CD4-positive, alpha-beta T cell treated with Interferon alpha-2 for 1 hour (primary cell): ENCODE measurements at regions not wholly inside any gene's neighbourhood (a gene's known extent, or its start where the extent isn't known, plus 50 kb on each side); places are given as distances from the start of the nearest gene placed in this dataset.
"Not testable (repeated sequence)": the region's sequence is repeated elsewhere in the genome, so short reads cannot be mapped to it uniquely, and the experiment has no call there.

Experiments used
- DNase-seq, 2 donors: peaks; one replicate each; pipeline ENCODE4 v3.0.0-alpha.2; 2020 to 2022

- no peak for DNase-seq
Observed at GRCh38 chr5:90128551-90128950, 281.0 kb downstream of the CETN3 start.

GRCh38 chr5:90119531-90119971 is 290.0 kb downstream of the CETN3 start:
- DNase-seq: no peak

GRCh38 chr5:90117005-90117404 is 292.6 kb downstream of the CETN3 start:
- no peak for DNase-seq

GRCh38 chr5:90113108-90113507 is 296.4 kb downstream of the CETN3 start:
- no peak for DNase-seq

GRCh38 chr5:90112033-90112692 is 297.4 kb downstream of the CETN3 start:
- DNase-seq: no peak

GRCh38 chr5:90111364-90112032 is 298.1 kb downstream of the CETN3 start:
- DNase-seq: no peak

GRCh38 chr5:90109285-90109684 is 300.3 kb downstream of the CETN3 start:
- no peak for DNase-seq

- DNase-seq: no peak
Observed at GRCh38 chr5:90099099-90099498, 310.5 kb downstream of the CETN3 start.

- no peak for DNase-seq
Observed at GRCh38 chr5:90097082-90097477, 312.5 kb downstream of the CETN3 start.

- no peak for DNase-seq
Observed at GRCh38 chr5:90096415-90097081, 313.0 kb downstream of the CETN3 start.

GRCh38 chr5:90095292-90096060 is 314.1 kb downstream of the CETN3 start:
- no peak for DNase-seq

- no peak for DNase-seq
Observed at GRCh38 chr5:90093751-90094485, 315.6 kb downstream of the CETN3 start.

- no peak for DNase-seq
Observed at GRCh38 chr5:90092734-90093133, 316.8 kb downstream of the CETN3 start.

- DNase-seq: no peak
Observed at GRCh38 chr5:90084342-90084741, 325.2 kb downstream of the CETN3 start.

- DNase-seq: not testable (repeated sequence)
Observed at GRCh38 chr5:90073026-90073570, 336.5 kb downstream of the CETN3 start.

GRCh38 chr5:90071656-90072055 is 337.9 kb downstream of the CETN3 start:
- DNase-seq: no peak

GRCh38 chr5:90071066-90071465 is 338.5 kb downstream of the CETN3 start:
- no peak for DNase-seq

GRCh38 chr5:90066920-90067319 is 342.6 kb downstream of the CETN3 start:
- no peak for DNase-seq

- no peak for DNase-seq
Observed at GRCh38 chr5:90056911-90057705, 352.4 kb downstream of the CETN3 start.

- DNase-seq: no peak
Observed at GRCh38 chr5:90055831-90056328, 353.7 kb downstream of the CETN3 start.

GRCh38 chr5:90054612-90055011 is 354.9 kb downstream of the CETN3 start:
- no peak for DNase-seq
